Nephron (organoid): ENCODE measurements at regions not wholly inside any gene's neighbourhood (a gene's known extent, or its start where the extent isn't known, plus 50 kb on each side); places are given as distances from the start of the nearest gene placed in this dataset.

ENCODE experiments used
- H3K27ac Mint-ChIP-seq, 3 experiments: 2 replicates each; pipeline ENCODE4 v1.8.0; 2020; ENCODE audit warnings: mixed read lengths in 3 of 3, mild to moderate bottlenecking in 2 of 3, moderate library complexity in 1 of 3
- H3K27me3 Mint-ChIP-seq: 2 replicates; pipeline ENCODE4 v1.8.0; 2021; ENCODE audit warnings: low read depth, mild to moderate bottlenecking, moderate library complexity, mixed read lengths
- H3K36me3 Mint-ChIP-seq: 2 replicates; pipeline ENCODE4 v1.8.0; 2020; ENCODE audit warnings: low read depth, mixed read lengths
- H3K4me1 Mint-ChIP-seq: 2 replicates; pipeline ENCODE4 v1.8.0; 2020; ENCODE audit warnings: mixed read lengths
- H3K4me3 Mint-ChIP-seq, 3 experiments: 2 replicates each; pipeline ENCODE4 v1.8.0; 2020; ENCODE audit warnings: mild to moderate bottlenecking in 3 of 3, mixed read lengths in 3 of 3, moderate library complexity in 2 of 3
- H3K9me3 Mint-ChIP-seq: 2 replicates; pipeline ENCODE4 v1.8.0; 2020; ENCODE audit warnings: mixed read lengths
- TF ChIP-seq, protein P1 (sequence below), 3 experiments: fragments of 200-600 bp; sonication (generic); IDR thresholded peaks; one replicate each; pipeline ENCODE4 v1.5.0; 2021; ENCODE audit warnings: antibody characterized with exemption in 3 of 3; ENCODE audit not compliant: unreplicated experiment in 3 of 3

DNA sequence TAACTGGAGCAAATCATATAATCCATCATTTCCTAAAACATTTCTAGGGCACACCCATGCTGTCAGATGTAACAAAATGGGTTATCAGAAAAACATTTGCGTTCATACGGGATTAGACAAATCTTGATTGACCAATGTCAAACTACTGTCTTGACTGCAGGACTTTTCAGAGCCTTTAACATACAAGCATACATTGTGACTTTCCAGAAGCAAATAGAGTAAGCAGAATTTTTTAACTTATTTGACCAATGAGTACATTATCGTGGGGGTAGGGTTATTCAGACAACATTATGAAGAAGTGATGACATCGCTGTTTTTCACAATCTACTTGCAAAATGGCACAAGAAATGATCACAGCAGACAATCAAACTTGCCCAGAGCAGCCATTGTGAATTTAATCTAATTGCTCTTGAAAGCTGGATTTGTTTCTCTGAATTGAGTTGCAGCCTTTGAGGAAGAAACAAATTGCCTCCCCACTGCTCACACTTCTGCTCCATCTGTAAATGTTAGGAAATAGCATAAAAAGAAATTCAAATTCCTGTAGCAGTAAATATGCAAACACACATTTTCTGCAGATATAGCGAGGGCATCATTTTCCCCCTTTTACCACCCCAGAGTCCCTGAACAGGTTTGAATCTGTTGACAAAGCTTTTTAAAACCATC, 133.0 kb upstream of the DOK5 start:
- H3K4me3 Mint-ChIP-seq = no peak overlapping the region
- TF ChIP-seq, protein P1, sequence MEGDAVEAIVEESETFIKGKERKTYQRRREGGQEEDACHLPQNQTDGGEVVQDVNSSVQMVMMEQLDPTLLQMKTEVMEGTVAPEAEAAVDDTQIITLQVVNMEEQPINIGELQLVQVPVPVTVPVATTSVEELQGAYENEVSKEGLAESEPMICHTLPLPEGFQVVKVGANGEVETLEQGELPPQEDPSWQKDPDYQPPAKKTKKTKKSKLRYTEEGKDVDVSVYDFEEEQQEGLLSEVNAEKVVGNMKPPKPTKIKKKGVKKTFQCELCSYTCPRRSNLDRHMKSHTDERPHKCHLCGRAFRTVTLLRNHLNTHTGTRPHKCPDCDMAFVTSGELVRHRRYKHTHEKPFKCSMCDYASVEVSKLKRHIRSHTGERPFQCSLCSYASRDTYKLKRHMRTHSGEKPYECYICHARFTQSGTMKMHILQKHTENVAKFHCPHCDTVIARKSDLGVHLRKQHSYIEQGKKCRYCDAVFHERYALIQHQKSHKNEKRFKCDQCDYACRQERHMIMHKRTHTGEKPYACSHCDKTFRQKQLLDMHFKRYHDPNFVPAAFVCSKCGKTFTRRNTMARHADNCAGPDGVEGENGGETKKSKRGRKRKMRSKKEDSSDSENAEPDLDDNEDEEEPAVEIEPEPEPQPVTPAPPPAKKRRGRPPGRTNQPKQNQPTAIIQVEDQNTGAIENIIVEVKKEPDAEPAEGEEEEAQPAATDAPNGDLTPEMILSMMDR (IDR thresholded peaks at IDR 0.05; ENCODE audit: unreplicated experiment in 3 of 3) = no peak
- no peaks in the 10 kb centered on the region for H3K27me3 Mint-ChIP-seq
- H3K4me1 Mint-ChIP-seq = peaks cover 27% of the 10 kb centered on the region
- H3K9me3 Mint-ChIP-seq = peaks cover 3% of the 10 kb centered on the region
- no peaks in the 10 kb centered on the region for H3K36me3 Mint-ChIP-seq
- H3K27ac Mint-ChIP-seq = no peak overlapping the region

DNA sequence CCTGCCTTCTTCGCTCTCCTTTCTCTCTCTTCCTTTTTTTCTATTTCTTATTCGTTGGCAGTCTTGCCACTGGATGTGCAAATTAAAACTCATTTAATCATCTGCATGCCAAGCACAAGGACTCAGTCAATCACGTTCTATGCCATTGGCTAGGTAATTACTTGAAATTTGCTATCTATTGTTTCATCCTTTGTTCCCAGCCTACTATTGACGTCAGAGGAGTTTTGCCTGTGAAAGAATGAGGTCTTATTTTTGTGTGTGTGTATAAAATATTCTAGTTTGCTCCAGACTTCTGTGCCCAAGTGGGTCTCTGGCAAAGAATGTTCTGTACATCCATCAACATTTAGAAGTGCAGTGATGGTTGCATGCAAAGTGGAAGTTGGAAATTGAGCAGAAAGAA, 132.3 kb upstream of the DOK5 start:
- Mint-ChIP-seq H3K9me3 (peaks cover 3% of the 10 kb centered on the region), H3K4me1 (peaks cover 27% of the 10 kb centered on the region), H3K4me3 (no peak overlapping the region), H3K36me3 (no peaks in the 10 kb centered on the region), H3K27me3 (no peaks in the 10 kb centered on the region), H3K27ac (peak overlapping the region in 1 of 3 experiments; percentile 22)
- TF ChIP-seq, protein P1 (IDR thresholded peaks at IDR 0.05; ENCODE audit: unreplicated experiment in 3 of 3) = no peak

- Mint-ChIP-seq H3K9me3 (peaks cover 3% of the 10 kb centered on the region), H3K27ac (no peak overlapping the region), H3K27me3 (no peaks in the 10 kb centered on the region), H3K4me1 (peaks cover 27% of the 10 kb centered on the region), H3K4me3 (no peak overlapping the region), H3K36me3 (no peaks in the 10 kb centered on the region)
- TF ChIP-seq, protein P1 (IDR thresholded peaks at IDR 0.05; ENCODE audit: unreplicated experiment in 3 of 3) = no peak
Measured at GRCh38 chr20:54343634-54344033, 131.8 kb upstream of the DOK5 start.

- peaks cover 27% of the 10 kb centered on the region for H3K4me1 Mint-ChIP-seq
- no peaks in the 10 kb centered on the region for H3K36me3 Mint-ChIP-seq
- TF ChIP-seq, protein P1 (IDR thresholded peaks at IDR 0.05; ENCODE audit: unreplicated experiment in 3 of 3) = no peak
- H3K9me3 Mint-ChIP-seq = peaks cover 3% of the 10 kb centered on the region
- H3K27me3 Mint-ChIP-seq = no peaks in the 10 kb centered on the region
- H3K27ac Mint-ChIP-seq = peak overlapping the region in 1 of 3 experiments; percentile 12
- H3K4me3 Mint-ChIP-seq = no peak overlapping the region
Measured at GRCh38 chr20:54344832-54345231, 130.6 kb upstream of the DOK5 start.

DNA sequence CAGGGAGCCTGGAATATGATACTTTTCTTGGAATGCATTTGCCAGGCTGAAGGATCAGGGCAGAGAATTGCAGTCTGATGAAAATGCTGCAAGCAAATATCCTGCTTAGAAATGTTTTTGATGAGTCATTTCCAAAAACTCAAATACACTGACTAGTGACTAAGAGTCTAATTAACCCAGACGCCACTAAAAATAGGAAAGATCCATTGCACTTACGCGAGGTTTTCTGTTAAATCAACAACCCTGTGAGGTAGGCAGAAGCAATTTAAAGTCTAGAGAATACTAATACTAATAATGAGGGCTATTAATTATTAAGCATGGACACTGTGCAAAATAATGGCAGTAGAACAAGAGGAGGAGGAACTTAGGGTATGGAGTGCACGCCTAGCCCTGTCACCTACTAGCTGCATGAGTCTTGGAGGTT, 130.1 kb upstream of the DOK5 start:
- H3K9me3 Mint-ChIP-seq = peaks cover 3% of the 10 kb centered on the region
- H3K36me3 Mint-ChIP-seq = no peaks in the 10 kb centered on the region
- H3K27me3 Mint-ChIP-seq = no peaks in the 10 kb centered on the region
- no peak overlapping the region for H3K4me3 Mint-ChIP-seq
- H3K4me1 Mint-ChIP-seq = peaks cover 26% of the 10 kb centered on the region
- H3K27ac Mint-ChIP-seq = peak overlapping the region; percentile 12 to 32 (median 18)
- TF ChIP-seq, protein P1 (IDR thresholded peaks at IDR 0.05; ENCODE audit: unreplicated experiment in 3 of 3) = no peak

DNA sequence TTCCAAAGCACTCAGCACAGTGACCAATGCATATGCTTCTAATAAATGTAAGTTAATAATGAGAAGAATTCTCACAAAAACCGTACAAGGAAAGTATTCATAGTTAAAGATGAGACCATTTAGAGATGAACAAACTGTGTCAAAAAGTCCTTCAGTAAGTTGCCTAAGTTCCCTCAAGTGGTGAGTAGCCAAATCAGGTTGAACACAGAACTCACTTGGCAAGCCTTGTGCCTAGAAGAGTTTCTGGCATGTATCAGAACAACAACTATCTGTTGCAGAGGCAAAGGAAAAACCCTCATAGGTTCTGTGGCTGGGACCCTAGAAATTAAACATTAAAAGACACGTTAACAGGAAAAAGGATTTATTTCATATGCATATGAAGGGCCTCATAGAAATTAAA, 129.6 kb upstream of the DOK5 start:
- TF ChIP-seq, protein P1 (IDR thresholded peaks at IDR 0.05; ENCODE audit: unreplicated experiment in 3 of 3) = no peak
- no peaks in the 10 kb centered on the region for H3K27me3 Mint-ChIP-seq
- no peaks in the 10 kb centered on the region for H3K36me3 Mint-ChIP-seq
- no peak overlapping the region for H3K4me3 Mint-ChIP-seq
- no peak overlapping the region for H3K27ac Mint-ChIP-seq
- H3K4me1 Mint-ChIP-seq = peaks cover 21% of the 10 kb centered on the region
- peaks cover 3% of the 10 kb centered on the region for H3K9me3 Mint-ChIP-seq
